Left lung (tissue), 4 donors: ENCODE measurements at regions not wholly inside any gene's neighbourhood (a gene's known extent, or its start where the extent isn't known, plus 50 kb on each side); places are given as distances from the start of the nearest gene placed in this dataset.

Experiments
- ATAC-seq: fragments of 200-7000 bp; cut with Tn5 transposase; one replicate; pipeline ENCODE4 v1.9.1; 2020; ENCODE audit warnings: moderate library complexity
- DNase-seq, 4 donors: peaks; one replicate each; pipeline ENCODE4 v3.0.0-alpha.2; 2013 to 2020
- H3K27ac ChIP-seq, 2 donors: fragments of 200-600 bp; sonication (generic) in 1 of 2; one replicate each; pipeline versions ENCODE4 v1.5.0 to v1.8.0; 2020 to 2021
- H3K27me3 ChIP-seq, 2 donors: fragments of 200-600 bp; sonication (generic) in 1 of 2; one replicate each; pipeline versions ENCODE4 v1.5.0 to v1.8.0; 2020 to 2021
- H3K36me3 ChIP-seq, 2 donors: fragments of 200-600 bp; sonication (generic) in 1 of 2; one replicate each; pipeline versions ENCODE4 v1.5.0 to v1.8.0; 2020 to 2021
- H3K4me1 ChIP-seq, 2 donors: fragments of 200-600 bp; one replicate each; pipeline ENCODE4 v1.8.0; 2021
- H3K4me3 ChIP-seq, 2 donors: fragments of 200-600 bp; sonication (generic) in 1 of 2; one replicate each; pipeline versions ENCODE4 v1.5.0 to v1.8.0; 2020 to 2021; ENCODE audit warnings: mild to moderate bottlenecking in 1 of 2
- H3K9me3 ChIP-seq, 2 donors: fragments of 200-600 bp; sonication (generic) in 1 of 2; one replicate each; pipeline versions ENCODE4 v1.5.0 to v1.8.0; 2020 to 2021
- intact Hi-C, 2 donors: fragments of 100-400 bp; cut with DNase I; formaldehyde crosslinking; loops; one replicate each; pipeline versions ENCODE4 v1.11.2 to v1.14.2; 2022
- TF ChIP-seq, protein P1 (sequence below), 2 donors: fragments of 200-600 bp; sonication (generic) in 1 of 2; IDR thresholded peaks; one replicate each; pipeline versions ENCODE4 v1.5.0 to v1.8.0; 2021; ENCODE audit warnings: antibody characterized with exemption in 2 of 2
- donor health status: DM: no; HTN: yes; CAD: no.
- donor health status: DM: no; HTN: no; CAD: no.

DNA sequence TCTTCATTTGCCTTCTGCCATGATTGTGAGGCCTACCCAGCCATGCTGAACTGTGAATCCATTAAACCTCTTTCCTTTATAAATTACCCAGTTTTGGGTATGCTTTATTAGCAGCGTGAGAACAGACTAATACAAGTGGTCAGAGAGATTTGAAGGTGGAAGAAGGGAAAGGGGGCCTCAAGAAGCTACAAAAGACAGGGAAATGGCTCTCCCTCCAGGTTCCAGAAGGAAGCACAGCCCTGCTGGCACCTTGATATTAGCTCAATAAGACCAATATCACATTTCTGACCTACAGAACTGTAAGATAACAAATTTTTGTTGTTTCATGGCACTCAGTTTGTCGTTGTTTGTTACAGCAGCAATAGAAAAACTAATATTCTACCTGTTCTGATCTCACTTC, 536.5 kb upstream of the MARCKS start:
- DNase-seq: no peak
- ATAC-seq: no peak
- TF ChIP-seq, protein P1, sequence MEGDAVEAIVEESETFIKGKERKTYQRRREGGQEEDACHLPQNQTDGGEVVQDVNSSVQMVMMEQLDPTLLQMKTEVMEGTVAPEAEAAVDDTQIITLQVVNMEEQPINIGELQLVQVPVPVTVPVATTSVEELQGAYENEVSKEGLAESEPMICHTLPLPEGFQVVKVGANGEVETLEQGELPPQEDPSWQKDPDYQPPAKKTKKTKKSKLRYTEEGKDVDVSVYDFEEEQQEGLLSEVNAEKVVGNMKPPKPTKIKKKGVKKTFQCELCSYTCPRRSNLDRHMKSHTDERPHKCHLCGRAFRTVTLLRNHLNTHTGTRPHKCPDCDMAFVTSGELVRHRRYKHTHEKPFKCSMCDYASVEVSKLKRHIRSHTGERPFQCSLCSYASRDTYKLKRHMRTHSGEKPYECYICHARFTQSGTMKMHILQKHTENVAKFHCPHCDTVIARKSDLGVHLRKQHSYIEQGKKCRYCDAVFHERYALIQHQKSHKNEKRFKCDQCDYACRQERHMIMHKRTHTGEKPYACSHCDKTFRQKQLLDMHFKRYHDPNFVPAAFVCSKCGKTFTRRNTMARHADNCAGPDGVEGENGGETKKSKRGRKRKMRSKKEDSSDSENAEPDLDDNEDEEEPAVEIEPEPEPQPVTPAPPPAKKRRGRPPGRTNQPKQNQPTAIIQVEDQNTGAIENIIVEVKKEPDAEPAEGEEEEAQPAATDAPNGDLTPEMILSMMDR (IDR thresholded peaks at IDR 0.05): no peak
- no peak overlapping the region for H3K4me3 ChIP-seq
- H3K36me3 ChIP-seq: no peaks in the 10 kb centered on the region
- intact Hi-C loops: no loop called here
- no peaks in the 10 kb centered on the region for H3K9me3 ChIP-seq
- no peak overlapping the region for H3K27ac ChIP-seq
- H3K4me1 ChIP-seq: no peaks in the 10 kb centered on the region
- no peaks in the 10 kb centered on the region for H3K27me3 ChIP-seq

DNA sequence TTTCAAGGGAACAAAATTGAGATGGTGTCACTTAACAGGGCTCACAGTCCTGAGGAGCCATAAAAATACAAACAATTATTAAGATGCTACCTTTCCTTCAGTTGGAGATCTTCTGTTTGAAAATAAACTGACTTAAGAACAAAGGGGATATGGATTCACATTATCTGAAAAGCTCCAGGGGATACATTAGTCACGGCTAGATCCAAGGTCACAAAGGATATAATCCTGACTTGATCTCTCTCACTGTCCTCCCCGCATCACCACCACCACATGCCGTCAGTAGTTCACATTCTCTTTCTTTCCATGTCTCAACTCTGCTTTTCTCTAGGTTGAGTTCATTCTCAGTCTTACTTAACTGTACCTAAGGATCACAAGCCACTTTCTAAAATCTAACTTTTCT, 530.4 kb upstream of the MARCKS start:
- Histone ChIP-seq H3K4me3 (no peak overlapping the region), H3K27me3 (no peaks in the 10 kb centered on the region), H3K4me1 (no peaks in the 10 kb centered on the region), H3K36me3 (no peaks in the 10 kb centered on the region), H3K27ac (no peak overlapping the region), H3K9me3 (no peaks in the 10 kb centered on the region)
- intact Hi-C loops: no loop called here
- TF ChIP-seq, protein P1 (IDR thresholded peaks at IDR 0.05): no peak
- no peak for ATAC-seq
- DNase-seq: no peak

DNA sequence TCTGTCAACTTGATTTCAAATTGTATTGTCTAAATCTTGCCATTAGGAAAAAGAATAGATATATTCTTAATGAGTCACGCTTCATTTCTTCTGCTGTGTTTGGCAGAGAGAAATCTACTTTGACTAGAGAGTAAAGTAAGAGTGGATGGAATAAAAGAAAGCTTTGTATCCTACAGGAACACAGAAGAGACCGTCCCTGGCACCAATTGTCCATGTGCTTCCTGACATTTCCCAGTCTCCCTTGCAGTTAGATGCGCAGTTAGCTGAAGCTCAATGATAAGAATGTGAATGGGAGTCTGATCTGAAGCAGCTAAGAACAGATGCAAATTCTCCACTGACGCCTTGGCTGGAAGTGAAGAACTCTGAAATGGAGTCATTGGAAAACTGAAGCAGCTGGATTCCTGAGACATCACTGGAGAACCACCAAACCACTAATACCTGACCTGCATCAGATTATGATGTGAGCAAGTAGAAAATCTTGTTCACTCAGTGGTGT, 528.2 kb upstream of the MARCKS start:
- Histone ChIP-seq H3K4me3 (no peak overlapping the region), H3K27me3 (no peaks in the 10 kb centered on the region), H3K4me1 (no peaks in the 10 kb centered on the region), H3K36me3 (no peaks in the 10 kb centered on the region), H3K9me3 (no peaks in the 10 kb centered on the region), H3K27ac (no peak overlapping the region)
- intact Hi-C loops: no loop called here
- TF ChIP-seq, protein P1 (IDR thresholded peaks at IDR 0.05): no peak
- peak in 3 of 4 donors; percentile 36 to 89 (median 82) for DNase-seq
- ATAC-seq: peak; percentile 50

DNA sequence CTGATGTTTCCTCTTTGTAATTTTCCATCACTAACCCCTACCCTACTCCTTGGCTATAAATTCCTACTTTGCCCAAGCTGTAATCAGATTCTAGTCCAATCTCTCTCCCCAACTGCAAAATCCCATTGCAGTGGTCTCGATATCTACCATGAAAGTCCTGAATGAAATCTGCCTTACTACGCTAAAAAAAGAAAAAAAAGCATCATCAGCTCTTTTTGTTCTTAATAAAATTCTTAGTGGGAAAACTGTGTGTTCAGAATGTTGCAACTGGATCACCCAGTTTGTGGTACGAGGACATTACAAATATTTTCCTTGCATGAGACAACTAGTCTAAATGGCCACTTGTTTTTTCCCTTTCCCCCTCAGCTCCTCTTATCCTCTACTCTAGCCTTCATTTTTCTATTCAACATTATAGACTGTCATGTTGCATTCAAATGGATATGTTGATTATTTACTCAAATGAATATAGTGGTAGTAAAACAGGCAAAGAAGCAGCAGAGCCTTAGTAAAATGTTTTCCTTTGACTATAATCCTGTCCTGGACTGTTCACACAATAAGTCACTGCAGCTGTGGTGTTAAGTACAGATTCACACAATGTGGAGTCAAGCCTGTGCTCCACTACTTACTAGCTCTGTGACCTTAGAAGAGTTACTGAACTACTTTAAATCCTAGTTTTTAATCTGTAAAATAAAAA, 527.1 kb upstream of the MARCKS start:
- H3K4me1 ChIP-seq: no peaks in the 10 kb centered on the region
- TF ChIP-seq, protein P1 (IDR thresholded peaks at IDR 0.05): no peak
- no peaks in the 10 kb centered on the region for H3K27me3 ChIP-seq
- intact Hi-C loops: no loop called here
- DNase-seq (no peak), ATAC-seq (no peak)
- no peaks in the 10 kb centered on the region for H3K9me3 ChIP-seq
- no peak overlapping the region for H3K4me3 ChIP-seq
- H3K27ac ChIP-seq: no peak overlapping the region
- H3K36me3 ChIP-seq: no peaks in the 10 kb centered on the region

DNA sequence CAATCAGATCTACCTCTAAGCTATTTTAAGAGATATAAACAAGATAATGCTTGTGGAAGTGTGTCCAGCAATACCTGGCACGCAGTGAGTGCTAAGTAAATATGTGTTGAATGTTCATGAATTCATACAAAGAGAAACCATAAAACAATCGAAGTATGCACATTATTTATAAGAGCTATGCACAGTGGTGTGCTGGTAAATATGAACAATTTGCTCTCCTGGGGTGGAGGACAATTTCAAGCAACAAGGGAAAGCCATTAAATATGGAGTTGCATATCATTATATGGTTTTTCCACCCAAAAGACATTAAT, 526.6 kb upstream of the MARCKS start:
- intact Hi-C loops: no loop called here
- Histone ChIP-seq H3K27ac (no peak overlapping the region), H3K4me3 (no peak overlapping the region), H3K36me3 (no peaks in the 10 kb centered on the region), H3K27me3 (no peaks in the 10 kb centered on the region), H3K9me3 (no peaks in the 10 kb centered on the region), H3K4me1 (no peaks in the 10 kb centered on the region)
- DNase-seq (no peak), ATAC-seq (no peak)
- TF ChIP-seq, protein P1 (IDR thresholded peaks at IDR 0.05): no peak
